Gastrocnemius medialis (tissue), 4 donors: ENCODE measurements at regions not wholly inside any gene's neighbourhood (a gene's known extent, or its start where the extent isn't known, plus 50 kb on each side); places are given as distances from the start of the nearest gene placed in this dataset.

Source experiments
- POLR2A ChIP-seq, 2 donors: fragments of 450-650 bp; IDR thresholded peaks; one replicate each; pipeline ENCODE4 v1.6.1; 2017; ENCODE audit warnings: antibody characterized with exemption in 2 of 2, mild to moderate bottlenecking in 2 of 2, moderate library complexity in 2 of 2
- TF ChIP-seq, protein P1 (sequence below), 5 experiments: fragments of 450-650 bp in 3 of 5; fragments of 200-600 bp in 2 of 5; sonication (generic) in 2 of 5; IDR thresholded peaks in 4 of 5; conservative IDR thresholded peaks in 1 of 5; 1 replicate in 4 of 5; 2 replicates in 1 of 5; pipeline ENCODE4 v1.5.1; 2016 to 2019; ENCODE audit warnings: antibody characterized with exemption in 5 of 5, mild to moderate bottlenecking in 3 of 5, moderate library complexity in 3 of 5

DNA sequence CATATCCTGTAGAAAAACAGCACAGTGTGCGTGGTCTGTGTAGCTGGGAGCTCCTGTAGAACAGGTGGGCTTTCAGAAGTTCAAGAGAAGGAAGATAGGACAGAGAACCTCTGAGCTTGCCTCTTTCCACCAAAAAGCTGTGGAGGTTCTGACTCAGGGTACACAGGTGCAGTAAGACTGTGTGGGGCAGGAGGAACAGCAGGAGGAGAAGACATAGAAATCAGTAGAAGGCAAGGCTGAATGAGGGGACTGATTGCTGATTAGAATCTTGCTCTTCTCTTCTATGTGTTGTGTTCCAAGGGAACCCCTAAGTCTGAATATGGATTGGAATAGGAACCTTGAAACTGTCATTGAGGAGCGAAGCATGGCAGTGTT lies 122.7 kb downstream of the AKAP11 start:
- TF ChIP-seq, protein P1, sequence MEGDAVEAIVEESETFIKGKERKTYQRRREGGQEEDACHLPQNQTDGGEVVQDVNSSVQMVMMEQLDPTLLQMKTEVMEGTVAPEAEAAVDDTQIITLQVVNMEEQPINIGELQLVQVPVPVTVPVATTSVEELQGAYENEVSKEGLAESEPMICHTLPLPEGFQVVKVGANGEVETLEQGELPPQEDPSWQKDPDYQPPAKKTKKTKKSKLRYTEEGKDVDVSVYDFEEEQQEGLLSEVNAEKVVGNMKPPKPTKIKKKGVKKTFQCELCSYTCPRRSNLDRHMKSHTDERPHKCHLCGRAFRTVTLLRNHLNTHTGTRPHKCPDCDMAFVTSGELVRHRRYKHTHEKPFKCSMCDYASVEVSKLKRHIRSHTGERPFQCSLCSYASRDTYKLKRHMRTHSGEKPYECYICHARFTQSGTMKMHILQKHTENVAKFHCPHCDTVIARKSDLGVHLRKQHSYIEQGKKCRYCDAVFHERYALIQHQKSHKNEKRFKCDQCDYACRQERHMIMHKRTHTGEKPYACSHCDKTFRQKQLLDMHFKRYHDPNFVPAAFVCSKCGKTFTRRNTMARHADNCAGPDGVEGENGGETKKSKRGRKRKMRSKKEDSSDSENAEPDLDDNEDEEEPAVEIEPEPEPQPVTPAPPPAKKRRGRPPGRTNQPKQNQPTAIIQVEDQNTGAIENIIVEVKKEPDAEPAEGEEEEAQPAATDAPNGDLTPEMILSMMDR (IDR thresholded peaks at IDR 0.05 in 4 of 5, conservative IDR thresholded peaks at IDR 0.05 in 1 of 5): no peak
- TF ChIP-seq POLR2A (IDR thresholded peaks at IDR 0.05): no peak
